CD4-positive, alpha-beta T cell (primary cell): ENCODE measurements at regions not wholly inside any gene's neighbourhood (a gene's known extent, or its start where the extent isn't known, plus 50 kb on each side); places are given as distances from the start of the nearest gene placed in this dataset.

ENCODE experiments used
- ATAC-seq: fragments of 200-7000 bp; cut with Tn5 transposase; one replicate; pipeline ENCODE4 v1.10.0; 2022; ENCODE audit warnings: mild to moderate bottlenecking; ENCODE audit not compliant: poor library complexity
- CTCF ChIA-PET: fragments of 350-600 bp; sonication (Branson Sonifier 250); formaldehyde crosslinking; loops from one replicate; lab custom pipeline; 2021; ENCODE audit warnings: antibody characterized with exemption, inconsistent platforms; lab: Charles Lee
- POLR2A ChIA-PET: fragments of 350-600 bp; sonication (Branson Sonifier 250); formaldehyde crosslinking; loops from one replicate; lab custom pipeline; 2021; ENCODE audit warnings: antibody characterized with exemption, inconsistent platforms; lab: Charles Lee
- DNase-seq, 14 experiments: peaks; one replicate each; pipeline ENCODE4 v3.0.0-alpha.2; 2013 to 2020; ENCODE audit warnings: mixed read lengths in 2 of 14
- H3K27ac ChIP-seq, 2 donors: one replicate each; pipeline versions ENCODE4 v1.5.1 to v1.7.0; 2013; ENCODE audit warnings: low read length in 2 of 2, low read depth in 1 of 2, mild to moderate bottlenecking in 1 of 2
- H3K27me3 ChIP-seq, 2 experiments: 1 replicate in 1 of 2; 2 replicates in 1 of 2; pipeline versions ENCODE4 v1.6.1 to v1.7.0; 2013; ENCODE audit warnings: low read length in 2 of 2, control low read depth in 1 of 2, mild to moderate bottlenecking in 1 of 2, moderate library complexity in 1 of 2; ENCODE audit not compliant: insufficient read depth in 2 of 2, control insufficient read depth in 1 of 2
- H3K36me3 ChIP-seq: one replicate; pipeline ENCODE4 v1.6.1; 2013; ENCODE audit warnings: low read length, control low read depth; ENCODE audit not compliant: insufficient read depth
- H3K4me1 ChIP-seq: one replicate; pipeline ENCODE4 v1.6.1; 2013; ENCODE audit warnings: low read length, control low read depth; ENCODE audit not compliant: insufficient read depth
- H3K4me3 ChIP-seq: one replicate; pipeline ENCODE4 v1.5.1; 2013; ENCODE audit warnings: mild to moderate bottlenecking, low read length, moderate library complexity
- H3K9me3 ChIP-seq, 2 experiments: 1 replicate in 1 of 2; 2 replicates in 1 of 2; pipeline versions ENCODE4 v1.6.1 to v1.7.0; 2013; ENCODE audit warnings: low read length in 2 of 2, mild to moderate bottlenecking in 2 of 2, control low read depth in 1 of 2, moderate library complexity in 1 of 2; ENCODE audit not compliant: control insufficient read depth in 1 of 2, insufficient read depth in 1 of 2
- H3K27ac Mint-ChIP-seq: one replicate; pipeline ENCODE4 v1.8.0; 2020; ENCODE audit warnings: mixed read lengths
- H3K27me3 Mint-ChIP-seq: one replicate; pipeline ENCODE4 v1.8.0; 2021; ENCODE audit warnings: mixed read lengths
- H3K36me3 Mint-ChIP-seq: one replicate; pipeline ENCODE4 v1.8.0; 2021; ENCODE audit warnings: low read depth, mixed read lengths
- H3K4me1 Mint-ChIP-seq: one replicate; pipeline ENCODE4 v1.8.0; 2021; ENCODE audit warnings: low read depth, mixed read lengths
- H3K4me3 Mint-ChIP-seq: one replicate; pipeline ENCODE4 v1.8.0; 2020; ENCODE audit warnings: mild to moderate bottlenecking, mixed read lengths
- H3K9me3 Mint-ChIP-seq: one replicate; pipeline ENCODE4 v1.8.0; 2020; ENCODE audit warnings: mixed read lengths
- CTCF ChIP-seq: fragments of 200-600 bp; IDR thresholded peaks from one replicate; pipeline ENCODE4 v1.8.0; 2022; ENCODE audit warnings: antibody characterized with exemption, mild to moderate bottlenecking
- intact Hi-C, 2 experiments: fragments of 100-400 bp; cut with DNase I in 1 of 2; cut with micrococcal nuclease in 1 of 2; formaldehyde crosslinking; loops; one replicate each; pipeline versions ENCODE4 v1.15.1 to v1.9.0; 2023 to 2025; cut with DNase I, micrococcal nuclease

DNA sequence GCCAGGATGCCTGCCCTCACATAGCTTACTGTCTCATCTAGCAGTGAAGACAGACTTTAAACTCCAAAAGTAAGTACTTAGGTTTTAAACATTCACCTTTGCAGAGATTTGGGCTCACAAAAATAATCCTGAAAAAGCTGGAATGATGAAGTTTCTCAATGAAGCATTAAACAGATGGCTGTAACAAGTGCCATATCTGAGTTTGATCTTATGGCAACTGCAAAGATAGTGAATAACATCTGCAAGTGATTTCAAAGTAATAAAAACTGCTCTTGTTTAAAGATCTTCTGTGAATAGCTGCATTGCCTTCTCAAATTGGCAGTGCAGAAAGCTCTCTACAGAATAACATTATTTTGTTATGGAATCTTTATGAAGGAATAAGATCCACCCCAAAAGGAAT lies 271.2 kb upstream of the SMIM31 start:
- no peak for ATAC-seq
- H3K36me3 ChIP-seq = no peaks in the 10 kb centered on the region
- DNase-seq = no peak
- CTCF ChIA-PET = no interaction called here
- H3K27me3 ChIP-seq = no peaks in the 10 kb centered on the region
- H3K9me3 ChIP-seq = peaks cover 0 to 3% of the 10 kb centered on the region in 2 experiments
- no peaks in the 10 kb centered on the region for H3K9me3 Mint-ChIP-seq
- intact Hi-C loops = no loop called here
- H3K27me3 Mint-ChIP-seq = no peaks in the 10 kb centered on the region
- no peak for TF ChIP-seq CTCF
- no peaks in the 10 kb centered on the region for H3K36me3 Mint-ChIP-seq
- H3K4me1 Mint-ChIP-seq = no peaks in the 10 kb centered on the region
- POLR2A ChIA-PET = no interaction called here
- H3K4me1 ChIP-seq = no peaks in the 10 kb centered on the region
- H3K27ac ChIP-seq = no peak overlapping the region
- H3K4me3 ChIP-seq = no peak overlapping the region
- H3K4me3 Mint-ChIP-seq = no peak overlapping the region
- H3K27ac Mint-ChIP-seq = no peak overlapping the region

- H3K27ac Mint-ChIP-seq = no peak overlapping the region
- no peaks in the 10 kb centered on the region for H3K27me3 Mint-ChIP-seq
- H3K4me1 Mint-ChIP-seq = no peaks in the 10 kb centered on the region
- no peaks in the 10 kb centered on the region for H3K36me3 ChIP-seq
- intact Hi-C loops = no loop called here
- H3K27ac ChIP-seq = no peak overlapping the region
- H3K9me3 Mint-ChIP-seq = no peaks in the 10 kb centered on the region
- TF ChIP-seq CTCF = no peak
- H3K36me3 Mint-ChIP-seq = no peaks in the 10 kb centered on the region
- no peak overlapping the region for H3K4me3 Mint-ChIP-seq
- DNase-seq (no peak), ATAC-seq (no peak)
- H3K4me1 ChIP-seq = no peaks in the 10 kb centered on the region
- ChIA-PET POLR2A (no interaction called here), CTCF (no interaction called here)
- peaks cover 0 to 3% of the 10 kb centered on the region in 2 experiments for H3K9me3 ChIP-seq
- no peaks in the 10 kb centered on the region for H3K27me3 ChIP-seq
- no peak overlapping the region for H3K4me3 ChIP-seq
Observed at GRCh38 chr4:164483711-164484110, 270.2 kb upstream of the SMIM31 start.

- Mint-ChIP-seq H3K27me3 (no peaks in the 10 kb centered on the region), H3K4me3 (no peak overlapping the region), H3K36me3 (no peaks in the 10 kb centered on the region), H3K27ac (no peak overlapping the region), H3K9me3 (no peaks in the 10 kb centered on the region), H3K4me1 (no peaks in the 10 kb centered on the region)
- H3K27me3 ChIP-seq = no peaks in the 10 kb centered on the region
- no peak for ATAC-seq
- H3K36me3 ChIP-seq = no peaks in the 10 kb centered on the region
- intact Hi-C loops = no loop called here
- no peak overlapping the region for H3K4me3 ChIP-seq
- no peak for DNase-seq
- no peaks in the 10 kb centered on the region for H3K4me1 ChIP-seq
- peaks cover 0 to 3% of the 10 kb centered on the region in 2 experiments for H3K9me3 ChIP-seq
- TF ChIP-seq CTCF = no peak
- ChIA-PET CTCF (no interaction called here), POLR2A (no interaction called here)
- no peak overlapping the region for H3K27ac ChIP-seq
Observed at GRCh38 chr4:164484551-164484950, 269.4 kb upstream of the SMIM31 start.
